Activated naive CD4-positive, alpha-beta T cell treated with anti-CD3 and anti-CD28 coated beads, Interleukin-2, amount 50 U/mL, for 24 hours (primary cell): ENCODE measurements at regions not wholly inside any gene's neighbourhood (a gene's known extent, or its start where the extent isn't known, plus 50 kb on each side); places are given as distances from the start of the nearest gene placed in this dataset.

Experiments
- H3K27ac Mint-ChIP-seq: one replicate; pipeline ENCODE4 v1.8.0; 2021; ENCODE audit warnings: mild to moderate bottlenecking, mixed read lengths
- H3K27me3 Mint-ChIP-seq: one replicate; pipeline ENCODE4 v1.8.0; 2021; ENCODE audit warnings: mixed read lengths
- H3K36me3 Mint-ChIP-seq: one replicate; pipeline ENCODE4 v1.8.0; 2021; ENCODE audit warnings: mixed read lengths
- H3K4me1 Mint-ChIP-seq: one replicate; pipeline ENCODE4 v1.8.0; 2021; ENCODE audit warnings: mixed read lengths
- H3K4me3 Mint-ChIP-seq: one replicate; pipeline ENCODE4 v1.8.0; 2021; ENCODE audit warnings: mild to moderate bottlenecking, mixed read lengths
- H3K9me3 Mint-ChIP-seq: one replicate; pipeline ENCODE4 v1.8.0; 2021; ENCODE audit warnings: mixed read lengths

GRCh38 chr3:22308871-22309270 lies 557.9 kb upstream of the ZNF385D start:
- H3K27ac Mint-ChIP-seq, result no peak overlapping the region
- no peaks in the 10 kb centered on the region for H3K27me3 Mint-ChIP-seq
- H3K4me1 Mint-ChIP-seq, result no peaks in the 10 kb centered on the region
- H3K4me3 Mint-ChIP-seq, result no peak overlapping the region
- H3K36me3 Mint-ChIP-seq, result no peaks in the 10 kb centered on the region
- H3K9me3 Mint-ChIP-seq, result no peaks in the 10 kb centered on the region

- no peaks in the 10 kb centered on the region for H3K9me3 Mint-ChIP-seq
- no peaks in the 10 kb centered on the region for H3K4me1 Mint-ChIP-seq
- H3K4me3 Mint-ChIP-seq, result no peak overlapping the region
- H3K27me3 Mint-ChIP-seq, result no peaks in the 10 kb centered on the region
- H3K36me3 Mint-ChIP-seq, result no peaks in the 10 kb centered on the region
- no peak overlapping the region for H3K27ac Mint-ChIP-seq
Measured at GRCh38 chr3:22315925-22316324, 564.9 kb upstream of the ZNF385D start.

GRCh38 chr3:22318325-22318724 lies 567.3 kb upstream of the ZNF385D start:
- H3K36me3 Mint-ChIP-seq, result no peaks in the 10 kb centered on the region

GRCh38 chr3:22319446-22319845 lies 568.4 kb upstream of the ZNF385D start:
- Mint-ChIP-seq H3K9me3 (no peaks in the 10 kb centered on the region), H3K4me3 (no peak overlapping the region), H3K36me3 (no peaks in the 10 kb centered on the region), H3K4me1 (no peaks in the 10 kb centered on the region), H3K27me3 (no peaks in the 10 kb centered on the region), H3K27ac (no peak overlapping the region)

More at GRCh38 chr3:22318325-22318724, 567.3 kb upstream of the ZNF385D start:
- Mint-ChIP-seq H3K4me1 (no peaks in the 10 kb centered on the region), H3K27me3 (no peaks in the 10 kb centered on the region), H3K4me3 (no peak overlapping the region), H3K27ac (no peak overlapping the region), H3K9me3 (no peaks in the 10 kb centered on the region)

- no peaks in the 10 kb centered on the region for H3K27me3 Mint-ChIP-seq
- H3K9me3 Mint-ChIP-seq, result peaks cover 5% of the 10 kb centered on the region
- no peak overlapping the region for H3K27ac Mint-ChIP-seq
- no peaks in the 10 kb centered on the region for H3K4me1 Mint-ChIP-seq
- no peaks in the 10 kb centered on the region for H3K36me3 Mint-ChIP-seq
- no peak overlapping the region for H3K4me3 Mint-ChIP-seq
Measured at GRCh38 chr3:22322861-22323260, 571.9 kb upstream of the ZNF385D start.

GRCh38 chr3:22326305-22326704 lies 575.3 kb upstream of the ZNF385D start:
- Mint-ChIP-seq H3K27me3 (no peaks in the 10 kb centered on the region), H3K4me1 (no peaks in the 10 kb centered on the region), H3K27ac (no peak overlapping the region), H3K9me3 (peaks cover 13% of the 10 kb centered on the region), H3K36me3 (no peaks in the 10 kb centered on the region), H3K4me3 (no peak overlapping the region)

- Mint-ChIP-seq H3K4me3 (no peak overlapping the region), H3K4me1 (no peaks in the 10 kb centered on the region)
Measured at GRCh38 chr3:22334996-22335395, 584.0 kb upstream of the ZNF385D start.

GRCh38 chr3:22349215-22349851 lies 598.3 kb upstream of the ZNF385D start:
- Mint-ChIP-seq H3K36me3 (no peaks in the 10 kb centered on the region), H3K9me3 (no peaks in the 10 kb centered on the region), H3K4me1 (no peaks in the 10 kb centered on the region), H3K4me3 (no peak overlapping the region), H3K27ac (no peak overlapping the region), H3K27me3 (no peaks in the 10 kb centered on the region)

More at GRCh38 chr3:22334996-22335395, 584.0 kb upstream of the ZNF385D start:
- Mint-ChIP-seq H3K36me3 (no peaks in the 10 kb centered on the region), H3K27ac (no peak overlapping the region), H3K9me3 (peaks cover 4% of the 10 kb centered on the region), H3K27me3 (no peaks in the 10 kb centered on the region)

- Mint-ChIP-seq H3K27me3 (no peaks in the 10 kb centered on the region), H3K27ac (no peak overlapping the region), H3K36me3 (no peaks in the 10 kb centered on the region), H3K4me1 (no peaks in the 10 kb centered on the region), H3K9me3 (no peaks in the 10 kb centered on the region), H3K4me3 (no peak overlapping the region)
Measured at GRCh38 chr3:22351806-22352205, 600.8 kb upstream of the ZNF385D start.

- Mint-ChIP-seq H3K9me3 (no peaks in the 10 kb centered on the region), H3K27me3 (no peaks in the 10 kb centered on the region), H3K4me3 (no peak overlapping the region), H3K36me3 (no peaks in the 10 kb centered on the region), H3K4me1 (no peaks in the 10 kb centered on the region), H3K27ac (no peak overlapping the region)
Measured at GRCh38 chr3:22353126-22353525, 602.1 kb upstream of the ZNF385D start.

GRCh38 chr3:22358334-22358733 lies 607.3 kb upstream of the ZNF385D start:
- Mint-ChIP-seq H3K4me1 (no peaks in the 10 kb centered on the region), H3K9me3 (no peaks in the 10 kb centered on the region), H3K4me3 (no peak overlapping the region), H3K36me3 (no peaks in the 10 kb centered on the region), H3K27me3 (no peaks in the 10 kb centered on the region), H3K27ac (no peak overlapping the region)

GRCh38 chr3:22360164-22360563 lies 609.2 kb upstream of the ZNF385D start:
- Mint-ChIP-seq H3K36me3 (no peaks in the 10 kb centered on the region), H3K4me3 (no peak overlapping the region), H3K9me3 (peaks cover 6% of the 10 kb centered on the region), H3K27me3 (peaks cover 1% of the 10 kb centered on the region), H3K4me1 (no peaks in the 10 kb centered on the region), H3K27ac (no peak overlapping the region)

- Mint-ChIP-seq H3K27ac (no peak overlapping the region), H3K4me3 (no peak overlapping the region), H3K36me3 (no peaks in the 10 kb centered on the region), H3K4me1 (no peaks in the 10 kb centered on the region), H3K9me3 (peaks cover 6% of the 10 kb centered on the region), H3K27me3 (peaks cover 1% of the 10 kb centered on the region)
Measured at GRCh38 chr3:22360970-22361369, 610.0 kb upstream of the ZNF385D start.

GRCh38 chr3:22361521-22361920 lies 610.5 kb upstream of the ZNF385D start:
- peaks cover 1% of the 10 kb centered on the region for H3K27me3 Mint-ChIP-seq
- H3K36me3 Mint-ChIP-seq, result no peaks in the 10 kb centered on the region
- H3K9me3 Mint-ChIP-seq, result peaks cover 6% of the 10 kb centered on the region
- H3K4me1 Mint-ChIP-seq, result no peaks in the 10 kb centered on the region
- H3K4me3 Mint-ChIP-seq, result no peak overlapping the region
- no peak overlapping the region for H3K27ac Mint-ChIP-seq

GRCh38 chr3:22364851-22365250 lies 613.8 kb upstream of the ZNF385D start:
- Mint-ChIP-seq H3K9me3 (peaks cover 6% of the 10 kb centered on the region), H3K27me3 (peaks cover 1% of the 10 kb centered on the region), H3K27ac (no peak overlapping the region), H3K4me3 (no peak overlapping the region), H3K36me3 (no peaks in the 10 kb centered on the region), H3K4me1 (no peaks in the 10 kb centered on the region)

GRCh38 chr3:22366781-22367180 lies 615.8 kb upstream of the ZNF385D start:
- no peak overlapping the region for H3K4me3 Mint-ChIP-seq
- H3K27me3 Mint-ChIP-seq, result peaks cover 12% of the 10 kb centered on the region
- no peaks in the 10 kb centered on the region for H3K36me3 Mint-ChIP-seq
- no peak overlapping the region for H3K27ac Mint-ChIP-seq
- no peaks in the 10 kb centered on the region for H3K4me1 Mint-ChIP-seq
- peaks cover 6% of the 10 kb centered on the region for H3K9me3 Mint-ChIP-seq

- Mint-ChIP-seq H3K9me3 (peaks cover 9% of the 10 kb centered on the region), H3K36me3 (no peaks in the 10 kb centered on the region), H3K4me3 (no peak overlapping the region), H3K27me3 (peaks cover 22% of the 10 kb centered on the region), H3K27ac (no peak overlapping the region), H3K4me1 (no peaks in the 10 kb centered on the region)
Measured at GRCh38 chr3:22371036-22371435, 620.0 kb upstream of the ZNF385D start.
